ENCODE measurements at regions not wholly inside any gene's neighbourhood (a gene's known extent, or its start where the extent isn't known, plus 50 kb on each side); places are given as distances from the start of the nearest gene placed in this dataset.

DNA sequence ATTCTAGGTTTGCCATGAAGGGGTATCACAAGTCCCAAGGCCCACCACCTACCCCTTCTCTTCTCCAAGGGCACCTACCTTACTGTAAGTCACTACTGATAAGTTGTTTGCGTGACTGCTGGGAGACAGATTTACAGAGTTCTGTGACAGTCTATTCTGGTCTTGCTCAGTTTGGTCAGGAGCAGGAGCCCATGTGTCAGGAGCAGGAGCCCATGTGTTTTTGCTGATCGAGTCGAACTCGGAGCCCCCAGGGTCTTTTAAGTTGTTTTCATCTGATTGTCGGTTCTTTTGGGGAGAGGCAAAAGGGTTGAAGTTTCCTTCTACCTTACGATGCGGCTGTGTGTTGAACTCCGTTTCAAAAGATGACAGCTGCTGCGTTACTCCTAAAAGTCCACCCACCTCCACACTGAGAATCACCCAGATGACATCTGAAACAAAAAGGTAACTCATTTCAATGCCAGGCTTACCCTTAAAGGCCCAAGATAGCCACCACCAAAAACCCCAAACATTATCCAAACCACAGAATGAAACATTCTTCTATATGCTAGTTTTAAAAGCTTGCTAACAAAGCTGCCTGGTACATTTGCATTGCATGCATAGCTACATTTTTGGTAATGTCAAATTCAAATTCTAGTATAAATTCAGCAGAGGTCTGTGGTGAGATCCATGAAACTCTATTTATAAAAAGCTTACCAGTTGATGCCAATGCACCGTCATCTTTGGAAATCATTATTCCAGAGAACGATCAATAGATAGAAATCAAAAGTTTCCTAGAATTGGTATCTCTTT, 50.5 kb upstream of the SPDEF start:
- TF ChIP-seq, protein P1, sequence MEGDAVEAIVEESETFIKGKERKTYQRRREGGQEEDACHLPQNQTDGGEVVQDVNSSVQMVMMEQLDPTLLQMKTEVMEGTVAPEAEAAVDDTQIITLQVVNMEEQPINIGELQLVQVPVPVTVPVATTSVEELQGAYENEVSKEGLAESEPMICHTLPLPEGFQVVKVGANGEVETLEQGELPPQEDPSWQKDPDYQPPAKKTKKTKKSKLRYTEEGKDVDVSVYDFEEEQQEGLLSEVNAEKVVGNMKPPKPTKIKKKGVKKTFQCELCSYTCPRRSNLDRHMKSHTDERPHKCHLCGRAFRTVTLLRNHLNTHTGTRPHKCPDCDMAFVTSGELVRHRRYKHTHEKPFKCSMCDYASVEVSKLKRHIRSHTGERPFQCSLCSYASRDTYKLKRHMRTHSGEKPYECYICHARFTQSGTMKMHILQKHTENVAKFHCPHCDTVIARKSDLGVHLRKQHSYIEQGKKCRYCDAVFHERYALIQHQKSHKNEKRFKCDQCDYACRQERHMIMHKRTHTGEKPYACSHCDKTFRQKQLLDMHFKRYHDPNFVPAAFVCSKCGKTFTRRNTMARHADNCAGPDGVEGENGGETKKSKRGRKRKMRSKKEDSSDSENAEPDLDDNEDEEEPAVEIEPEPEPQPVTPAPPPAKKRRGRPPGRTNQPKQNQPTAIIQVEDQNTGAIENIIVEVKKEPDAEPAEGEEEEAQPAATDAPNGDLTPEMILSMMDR (IDR thresholded peaks at IDR 0.05): no peak
- TF ChIP-seq POLR2AphosphoS5 (IDR thresholded peaks at IDR 0.05; ENCODE audit: low read depth, low read length) (no peak), TCF7L2 (IDR thresholded peaks at IDR 0.05; ENCODE audit: low read depth, low read length) (no peak), SIN3A (IDR thresholded peaks at IDR 0.05; ENCODE audit: borderline replicate concordance, insufficient read depth, low read depth, low read length) (no peak)
- TF ChIP-seq, protein P2, sequence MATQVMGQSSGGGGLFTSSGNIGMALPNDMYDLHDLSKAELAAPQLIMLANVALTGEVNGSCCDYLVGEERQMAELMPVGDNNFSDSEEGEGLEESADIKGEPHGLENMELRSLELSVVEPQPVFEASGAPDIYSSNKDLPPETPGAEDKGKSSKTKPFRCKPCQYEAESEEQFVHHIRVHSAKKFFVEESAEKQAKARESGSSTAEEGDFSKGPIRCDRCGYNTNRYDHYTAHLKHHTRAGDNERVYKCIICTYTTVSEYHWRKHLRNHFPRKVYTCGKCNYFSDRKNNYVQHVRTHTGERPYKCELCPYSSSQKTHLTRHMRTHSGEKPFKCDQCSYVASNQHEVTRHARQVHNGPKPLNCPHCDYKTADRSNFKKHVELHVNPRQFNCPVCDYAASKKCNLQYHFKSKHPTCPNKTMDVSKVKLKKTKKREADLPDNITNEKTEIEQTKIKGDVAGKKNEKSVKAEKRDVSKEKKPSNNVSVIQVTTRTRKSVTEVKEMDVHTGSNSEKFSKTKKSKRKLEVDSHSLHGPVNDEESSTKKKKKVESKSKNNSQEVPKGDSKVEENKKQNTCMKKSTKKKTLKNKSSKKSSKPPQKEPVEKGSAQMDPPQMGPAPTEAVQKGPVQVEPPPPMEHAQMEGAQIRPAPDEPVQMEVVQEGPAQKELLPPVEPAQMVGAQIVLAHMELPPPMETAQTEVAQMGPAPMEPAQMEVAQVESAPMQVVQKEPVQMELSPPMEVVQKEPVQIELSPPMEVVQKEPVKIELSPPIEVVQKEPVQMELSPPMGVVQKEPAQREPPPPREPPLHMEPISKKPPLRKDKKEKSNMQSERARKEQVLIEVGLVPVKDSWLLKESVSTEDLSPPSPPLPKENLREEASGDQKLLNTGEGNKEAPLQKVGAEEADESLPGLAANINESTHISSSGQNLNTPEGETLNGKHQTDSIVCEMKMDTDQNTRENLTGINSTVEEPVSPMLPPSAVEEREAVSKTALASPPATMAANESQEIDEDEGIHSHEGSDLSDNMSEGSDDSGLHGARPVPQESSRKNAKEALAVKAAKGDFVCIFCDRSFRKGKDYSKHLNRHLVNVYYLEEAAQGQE (IDR thresholded peaks at IDR 0.05; ENCODE audit: insufficient read depth in 1 of 2, low read depth in 2 of 2, low read length in 1 of 2): no peak
